ENCODE measurements at regions not wholly inside any gene's neighbourhood (a gene's known extent, or its start where the extent isn't known, plus 50 kb on each side); places are given as distances from the start of the nearest gene placed in this dataset.

DNA sequence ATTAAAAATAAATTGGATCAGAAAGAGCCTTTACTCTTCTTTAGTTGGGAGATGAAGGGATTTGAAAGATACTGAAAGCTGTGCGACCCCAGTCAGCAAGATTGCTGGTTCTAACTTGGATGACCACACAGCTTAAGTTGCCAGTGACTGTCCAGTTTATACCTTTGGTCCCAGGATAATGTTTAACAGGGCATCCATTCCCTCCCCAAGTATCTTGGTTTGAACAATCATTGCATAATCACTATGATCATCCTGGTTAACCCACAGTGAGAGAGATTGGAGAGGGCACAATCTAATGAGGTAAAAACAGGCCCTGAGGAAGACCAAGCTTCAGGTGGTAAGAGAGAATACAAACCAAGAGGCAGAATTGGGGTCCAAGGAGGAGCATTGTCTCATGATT lies 798.3 kb downstream of the MAFB start:
- TF ChIP-seq, protein P1, sequence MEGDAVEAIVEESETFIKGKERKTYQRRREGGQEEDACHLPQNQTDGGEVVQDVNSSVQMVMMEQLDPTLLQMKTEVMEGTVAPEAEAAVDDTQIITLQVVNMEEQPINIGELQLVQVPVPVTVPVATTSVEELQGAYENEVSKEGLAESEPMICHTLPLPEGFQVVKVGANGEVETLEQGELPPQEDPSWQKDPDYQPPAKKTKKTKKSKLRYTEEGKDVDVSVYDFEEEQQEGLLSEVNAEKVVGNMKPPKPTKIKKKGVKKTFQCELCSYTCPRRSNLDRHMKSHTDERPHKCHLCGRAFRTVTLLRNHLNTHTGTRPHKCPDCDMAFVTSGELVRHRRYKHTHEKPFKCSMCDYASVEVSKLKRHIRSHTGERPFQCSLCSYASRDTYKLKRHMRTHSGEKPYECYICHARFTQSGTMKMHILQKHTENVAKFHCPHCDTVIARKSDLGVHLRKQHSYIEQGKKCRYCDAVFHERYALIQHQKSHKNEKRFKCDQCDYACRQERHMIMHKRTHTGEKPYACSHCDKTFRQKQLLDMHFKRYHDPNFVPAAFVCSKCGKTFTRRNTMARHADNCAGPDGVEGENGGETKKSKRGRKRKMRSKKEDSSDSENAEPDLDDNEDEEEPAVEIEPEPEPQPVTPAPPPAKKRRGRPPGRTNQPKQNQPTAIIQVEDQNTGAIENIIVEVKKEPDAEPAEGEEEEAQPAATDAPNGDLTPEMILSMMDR (IDR thresholded peaks at IDR 0.05; ENCODE audit: control extremely low read depth in 1 of 3, insufficient read depth in 1 of 3, low read depth in 1 of 3, low read length in 3 of 3) = no peak
- no peak for TF ChIP-seq SP1 (IDR thresholded peaks at IDR 0.05; ENCODE audit: low read depth, low read length)
- TF ChIP-seq TAF1 (IDR thresholded peaks at IDR 0.05; ENCODE audit: low read depth, low read length) = no peak
- no peak for TF ChIP-seq POLR2A (IDR thresholded peaks at IDR 0.05; ENCODE audit: control extremely low read depth in 1 of 2, low read depth in 2 of 2, low read length in 2 of 2)
- TF ChIP-seq, protein P2, sequence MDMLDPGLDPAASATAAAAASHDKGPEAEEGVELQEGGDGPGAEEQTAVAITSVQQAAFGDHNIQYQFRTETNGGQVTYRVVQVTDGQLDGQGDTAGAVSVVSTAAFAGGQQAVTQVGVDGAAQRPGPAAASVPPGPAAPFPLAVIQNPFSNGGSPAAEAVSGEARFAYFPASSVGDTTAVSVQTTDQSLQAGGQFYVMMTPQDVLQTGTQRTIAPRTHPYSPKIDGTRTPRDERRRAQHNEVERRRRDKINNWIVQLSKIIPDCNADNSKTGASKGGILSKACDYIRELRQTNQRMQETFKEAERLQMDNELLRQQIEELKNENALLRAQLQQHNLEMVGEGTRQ (IDR thresholded peaks at IDR 0.05; ENCODE audit: low read length) = no peak
- TF ChIP-seq EZH2 (IDR thresholded peaks at IDR 0.05; ENCODE audit: low read depth, low read length, severe bottlenecking) = no peak
- TF ChIP-seq RFX5 (IDR thresholded peaks at IDR 0.05; ENCODE audit: borderline replicate concordance, low read depth, low read length) = no peak
- no peak for TF ChIP-seq POLR2AphosphoS5 (IDR thresholded peaks at IDR 0.05; ENCODE audit: low read depth, low read length)
- TF ChIP-seq SRF (IDR thresholded peaks at IDR 0.05; ENCODE audit: low read depth, low read length) = no peak
